HepG2 (cell line): ENCODE measurements at regions not wholly inside any gene's neighbourhood (a gene's known extent, or its start where the extent isn't known, plus 50 kb on each side); places are given as distances from the start of the nearest gene placed in this dataset.

Source experiments
- ATAC-seq: fragments of 200-7000 bp; cut with Tn5 transposase; 3 replicates; pipeline ENCODE4 v1.9.1; 2020; ENCODE audit warnings: mild to moderate bottlenecking, moderate library complexity
- BruUV-seq: library from RNA; stranded (reverse); fragments of 400-500 nt; replicated peaks from 2 replicates; lab custom pipeline; 2021; lab: Mats Ljungman, UMichigan
- CTCF ChIA-PET: fragments of 300-600 bp; formaldehyde crosslinking; extraction: SDS; loops from one replicate; lab custom pipeline; 2021; ENCODE audit warnings: low total read pairs, inconsistent platforms, low intra/inter-chr PET ratio; lab: Yijun Ruan, JAX
- POLR2A ChIA-PET: fragments of 350-600 bp; sonication (Branson Sonifier 250); formaldehyde crosslinking; loops from one replicate; lab custom pipeline; 2020; ENCODE audit warnings: antibody characterized with exemption, inconsistent platforms; lab: Yijun Ruan, JAX
- DNase-seq: peaks from one replicate; pipeline ENCODE4 v3.0.0-alpha.2; 2015; ENCODE audit warnings: low spot score
- FAIRE-seq: peaks from 3 replicates; lab custom pipeline; 2011; peaks lifted over from hg19 to GRCh38; lab: Jason Lieb, UNC
- H2AFZ ChIP-seq: one replicate; pipeline ENCODE4 v1.6.1; 2011; ENCODE audit warnings: low read length, inconsistent platforms
- H3K27ac ChIP-seq: fragments of 300-600 bp; 3 replicates; pipeline ENCODE4 v1.8.0; 2011; ENCODE audit warnings: mixed run types, mild to moderate bottlenecking, mixed read lengths, low read length, inconsistent platforms; ENCODE audit not compliant: insufficient read depth; ENCODE audit errors: extremely low read length
- H3K27me3 ChIP-seq, 2 experiments: fragments of 200-600 bp in 1 of 2; 2 replicates in 1 of 2; 3 replicates in 1 of 2; pipeline versions ENCODE4 v1.6.0 to v1.8.0; 2011; ENCODE audit warnings: low read length in 2 of 2, mild to moderate bottlenecking in 2 of 2, moderate library complexity in 2 of 2, inconsistent platforms in 1 of 2; ENCODE audit not compliant: insufficient read depth in 2 of 2, control insufficient read depth in 1 of 2
- H3K36me3 ChIP-seq, 2 experiments: fragments of 200-600 bp in 1 of 2; replicated peaks in 1 of 2; 2 replicates in 1 of 2; 3 replicates in 1 of 2; pipeline versions ENCODE4 v1.5.1 to v1.8.0; 2011; ENCODE audit warnings: low read length in 2 of 2, inconsistent platforms in 1 of 2; ENCODE audit not compliant: insufficient read depth in 2 of 2, control insufficient read depth in 1 of 2
- H3K4me1 ChIP-seq: 2 replicates; pipeline ENCODE4 v1.5.1; 2012; ENCODE audit warnings: low read length, inconsistent platforms; ENCODE audit not compliant: insufficient read depth
- H3K4me2 ChIP-seq: 2 replicates; pipeline ENCODE4 v1.6.0; 2011; ENCODE audit warnings: low read depth, low read length, inconsistent platforms
- H3K4me3 ChIP-seq, 3 experiments: fragments of 200-600 bp in 1 of 3; sonication (generic), shearing (Covaris generic) in 1 of 3; replicated peaks in 1 of 3; 2 replicates each; pipeline ENCODE4 v1.5.1; 2011 to 2016; ENCODE audit warnings: low read length in 3 of 3, inconsistent platforms in 2 of 3, low read depth in 2 of 3, mild to moderate bottlenecking in 2 of 3, control low read depth in 1 of 3, mixed read lengths in 1 of 3; ENCODE audit not compliant: insufficient read depth in 1 of 3
- H3K79me2 ChIP-seq: one replicate; pipeline ENCODE4 v1.6.1; 2011; ENCODE audit warnings: low read length, inconsistent platforms; ENCODE audit not compliant: insufficient read depth
- H3K9ac ChIP-seq: 2 replicates; pipeline ENCODE4 v1.6.0; 2011; ENCODE audit warnings: mild to moderate bottlenecking, low read depth, low read length, inconsistent platforms; ENCODE audit not compliant: insufficient read depth
- H3K9me3 ChIP-seq: 2 replicates; pipeline ENCODE4 v1.5.1; 2012; ENCODE audit warnings: mild to moderate bottlenecking, low read length
- H4K20me1 ChIP-seq: 2 replicates; pipeline ENCODE4 v1.6.0; 2011; ENCODE audit warnings: inconsistent platforms, mild to moderate bottlenecking, low read length, moderate library complexity; ENCODE audit not compliant: insufficient read depth
- AFF4 ChIP-seq: sonication (generic); formaldehyde crosslinking; IDR thresholded peaks from 2 replicates; pipeline ENCODE4 v1.4.0; 2020; ENCODE audit warnings: missing genetic modification reagents
- CHD4 ChIP-seq: fragments of 200-600 bp; sonication (generic); IDR thresholded peaks from 2 replicates; pipeline ENCODE4 v1.7.0; 2017; ENCODE audit warnings: mild to moderate bottlenecking, low read length, borderline replicate concordance
- GLI4 ChIP-seq: sonication (generic); formaldehyde crosslinking; IDR thresholded peaks from 2 replicates; pipeline ENCODE4 v1.5.1; 2020; ENCODE audit warnings: missing genetic modification reagents, mild to moderate bottlenecking, moderate library complexity, borderline replicate concordance
- MAFF ChIP-seq: IDR thresholded peaks from 2 replicates; pipeline ENCODE4 v1.6.1; 2011; ENCODE audit warnings: low read depth, low read length, improper control_type of control experiment
- SMAD9 ChIP-seq: sonication (generic); formaldehyde crosslinking; IDR thresholded peaks from 2 replicates; pipeline ENCODE4 v1.5.1; 2020; ENCODE audit warnings: mild to moderate bottlenecking, missing genetic modification reagents
- TEAD2 ChIP-seq: sonication (generic); formaldehyde crosslinking; IDR thresholded peaks from 2 replicates; pipeline ENCODE4 v1.9.0; 2021; ENCODE audit warnings: missing genetic modification reagents
- ZFP82 ChIP-seq: sonication (generic); formaldehyde crosslinking; IDR thresholded peaks from 2 replicates; pipeline ENCODE4 v1.5.1; 2020; ENCODE audit warnings: mild to moderate bottlenecking, missing genetic modification reagents, borderline replicate concordance
- ZNF12 ChIP-seq: sonication (generic); formaldehyde crosslinking; IDR thresholded peaks from 2 replicates; pipeline ENCODE4 v1.5.0; 2020; ENCODE audit warnings: missing genetic modification reagents
- ZNF564 ChIP-seq: sonication (generic); formaldehyde crosslinking; IDR thresholded peaks from 2 replicates; pipeline ENCODE4 v1.8.1; 2023; ENCODE audit warnings: mild to moderate bottlenecking, missing genetic modification reagents
- WGBS: methylation state at CpG from one replicate; pipeline ENCODE4 v1.1.6; 2017; ENCODE audit warnings: low lambda C conversion rate; 5-methylcytosine and 5-hydroxymethylcytosine counted together
- in situ Hi-C: cut with HindIII; loops from 2 replicates; pipeline ENCODE4 v1.10.0; 2017; ENCODE audit warnings: low pct_unique_long_range_greater_than_20kb; ENCODE audit not compliant: extremely low pct_ligation_motif_present
- intact Hi-C: fragments of 100-400 bp; cut with micrococcal nuclease; formaldehyde crosslinking; loops from one replicate; pipeline ENCODE4 v1.10.0; 2022; ENCODE audit not compliant: unreplicated experiment
- TF ChIP-seq, protein P1 (sequence below): conservative IDR thresholded peaks from 2 replicates; pipeline ENCODE4 v1.6.1; 2018; ENCODE audit warnings: missing genetic modification reagents
- TF ChIP-seq, protein P2 (sequence below): IDR thresholded peaks from 2 replicates; pipeline ENCODE4 v1.6.1; 2018; ENCODE audit warnings: missing genetic modification reagents

- H3K27me3 ChIP-seq = no peaks in the 10 kb centered on the region; a peak in 1 of 5 replicates
- POLR2A ChIA-PET = no interaction called here
- no peaks in the 10 kb centered on the region for H3K79me2 ChIP-seq
- no peak for DNase-seq
- H3K36me3 ChIP-seq = no peaks in the 10 kb centered on the region
- intact Hi-C loops (no loop called here), in situ Hi-C loops (no loop called here)
- H3K4me1 ChIP-seq = peaks cover 27% of the 10 kb centered on the region
- no peaks in the 10 kb centered on the region for H4K20me1 ChIP-seq
- ATAC-seq = no peak
- no TSS peak for BruUV-seq
- H3K9me3 ChIP-seq = peaks cover 10% of the 10 kb centered on the region; the same call in 1 of the 2 replicates
- no peak for FAIRE-seq
- WGBS = 58% methylated on average over 2 of the region's 2 CpGs
- TF ChIP-seq ZFP82 = no peak
- peak; percentile 95 for TF ChIP-seq ZNF564 (CRISPR knock-in tag)
- no peak overlapping the region for H2AFZ ChIP-seq
- no peak overlapping the region for H3K4me3 ChIP-seq
- CTCF ChIA-PET = no interaction called here
- no peak overlapping the region for H3K9ac ChIP-seq
- H3K27ac ChIP-seq = no peak overlapping the region
- H3K4me2 ChIP-seq = no peak overlapping the region
Measured at GRCh38 chr2:152240559-152241231, 65.1 kb upstream of the STAM2 start.

DNA sequence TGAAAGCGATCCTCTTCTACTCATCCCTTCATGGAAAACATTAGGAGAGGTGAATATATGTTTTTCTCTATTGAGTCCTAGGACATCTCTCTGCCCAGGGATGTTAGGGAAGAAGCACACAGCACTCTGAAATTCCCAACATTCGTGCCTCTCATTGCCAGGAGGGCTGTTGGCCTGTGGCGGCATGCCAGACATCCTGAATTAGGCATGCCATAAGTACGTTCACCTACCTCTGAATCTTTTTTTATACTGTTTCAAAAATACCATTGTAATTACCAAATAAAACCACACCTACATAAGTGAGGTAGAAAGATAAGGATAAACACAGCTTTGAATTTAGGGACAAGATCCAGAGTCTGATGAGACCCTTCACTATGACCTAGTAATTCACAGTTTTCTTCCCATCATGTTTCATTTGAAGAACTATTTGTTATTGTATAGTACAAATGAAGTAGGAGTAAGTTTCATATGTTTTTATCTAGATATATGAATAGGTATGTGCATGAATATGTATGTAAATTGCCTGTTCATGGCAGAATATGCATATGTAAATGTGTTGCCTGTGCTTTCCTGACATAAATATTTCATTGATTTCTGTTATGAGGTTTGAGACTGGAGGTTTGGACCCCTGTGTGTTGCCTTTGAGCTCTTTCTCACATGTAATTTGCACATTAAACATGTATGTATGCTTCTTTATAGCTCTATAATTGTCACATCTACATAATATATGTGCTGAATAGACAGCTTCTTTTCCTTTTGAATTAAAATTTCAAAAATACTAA is 66.6 kb upstream of the STAM2 start:
- H3K4me1 ChIP-seq = peaks cover 27% of the 10 kb centered on the region
- peaks cover 10% of the 10 kb centered on the region; the same call in 1 of the 2 replicates for H3K9me3 ChIP-seq
- in situ Hi-C loops (no loop called here), intact Hi-C loops (no loop called here)
- POLR2A ChIA-PET = no interaction called here
- TF ChIP-seq AFF4 (CRISPR knock-in tag) (no peak), TEAD2 (no peak), SMAD9 (CRISPR knock-in tag) (no peak), CHD4 (no peak), ZNF12 (CRISPR knock-in tag) (no peak), GLI4 (no peak), MAFF (0 out of 2 replicates have a peak, but pooled peaks have one; percentile 7)
- TF ChIP-seq, protein P1, sequence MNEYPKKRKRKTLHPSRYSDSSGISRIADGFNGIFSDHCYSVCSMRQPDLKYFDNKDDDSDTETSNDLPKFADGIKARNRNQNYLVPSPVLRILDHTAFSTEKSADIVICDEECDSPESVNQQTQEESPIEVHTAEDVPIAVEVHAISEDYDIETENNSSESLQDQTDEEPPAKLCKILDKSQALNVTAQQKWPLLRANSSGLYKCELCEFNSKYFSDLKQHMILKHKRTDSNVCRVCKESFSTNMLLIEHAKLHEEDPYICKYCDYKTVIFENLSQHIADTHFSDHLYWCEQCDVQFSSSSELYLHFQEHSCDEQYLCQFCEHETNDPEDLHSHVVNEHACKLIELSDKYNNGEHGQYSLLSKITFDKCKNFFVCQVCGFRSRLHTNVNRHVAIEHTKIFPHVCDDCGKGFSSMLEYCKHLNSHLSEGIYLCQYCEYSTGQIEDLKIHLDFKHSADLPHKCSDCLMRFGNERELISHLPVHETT (CRISPR knock-in tag) = no peak
- TF ChIP-seq, protein P2, sequence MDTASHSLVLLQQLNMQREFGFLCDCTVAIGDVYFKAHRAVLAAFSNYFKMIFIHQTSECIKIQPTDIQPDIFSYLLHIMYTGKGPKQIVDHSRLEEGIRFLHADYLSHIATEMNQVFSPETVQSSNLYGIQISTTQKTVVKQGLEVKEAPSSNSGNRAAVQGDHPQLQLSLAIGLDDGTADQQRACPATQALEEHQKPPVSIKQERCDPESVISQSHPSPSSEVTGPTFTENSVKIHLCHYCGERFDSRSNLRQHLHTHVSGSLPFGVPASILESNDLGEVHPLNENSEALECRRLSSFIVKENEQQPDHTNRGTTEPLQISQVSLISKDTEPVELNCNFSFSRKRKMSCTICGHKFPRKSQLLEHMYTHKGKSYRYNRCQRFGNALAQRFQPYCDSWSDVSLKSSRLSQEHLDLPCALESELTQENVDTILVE = no peak
- H3K4me2 ChIP-seq = no peak overlapping the region
- BruUV-seq = no TSS peak
- no peak overlapping the region for H2AFZ ChIP-seq
- no peak overlapping the region for H3K27ac ChIP-seq
- FAIRE-seq = no peak
- H3K36me3 ChIP-seq = no peaks in the 10 kb centered on the region
- CTCF ChIA-PET = no interaction called here
- H3K27me3 ChIP-seq = no peaks in the 10 kb centered on the region; a peak in 1 of 5 replicates
- DNase-seq = no peak
- 67% methylated on average over 4 of the region's 4 CpGs for WGBS
- H4K20me1 ChIP-seq = no peaks in the 10 kb centered on the region
- no peak for ATAC-seq
- no peaks in the 10 kb centered on the region for H3K79me2 ChIP-seq
- no peak overlapping the region for H3K9ac ChIP-seq
- no peak overlapping the region for H3K4me3 ChIP-seq
